Heart left ventricle (tissue), 13 donors: ENCODE measurements at regions not wholly inside any gene's neighbourhood (a gene's known extent, or its start where the extent isn't known, plus 50 kb on each side); places are given as distances from the start of the nearest gene placed in this dataset.

Source experiments
- CTCF ChIP-seq, 12 donors: fragments of 200-600 bp; sonication (generic) in 4 of 12; IDR thresholded peaks; one replicate each; pipeline versions ENCODE4 v1.5.0 to v1.8.0; 2018 to 2022; ENCODE audit warnings: antibody characterized with exemption in 12 of 12, mild to moderate bottlenecking in 5 of 12
- POLR2A ChIP-seq, 2 donors: fragments of 450-650 bp; IDR thresholded peaks; one replicate each; pipeline ENCODE4 v1.6.1; 2017; ENCODE audit warnings: antibody characterized with exemption in 2 of 2, mild to moderate bottlenecking in 2 of 2, moderate library complexity in 2 of 2
- donor health status: ischemic (EF 13 %, LVEDD 7.1; RV severe dilation, severe dysfunction).
- donor health status: DM: no; HTN: yes; CAD: no.
- donor health status: DM: no; HTN: no; CAD: no.
- donor health status: ischemic (EF 25% LVEDD 6.9; RV normal size, moderate dysfunction).
- donor health status: ischemic (EF 25% LVEDD 5.7; RV mildly dilated, moderate dysfunction).
- donor health status: ischemic (EF 35%, LVEDD 5.7; RV mildly dilated, moderate dysfunction).
- donor health status: nonischemic (EF 11% LVEDD 7.7; RV severe dilation, severe dysfunction).
- donor health status: DM: yes; HTN: yes; CAD: no.
- donor health status: PGD.
- donor health status: ischemic (EF 29% LVEDD 5.4; RV normal size, mild dysfunction).
- donor health status: nonischemic (EF 23%, LVEDD 6.1; RV moderate dilation, normal function).

GRCh38 chr5:17976404-17976803 is 342.1 kb downstream of the TAF11L14 start:
- TF ChIP-seq CTCF (IDR thresholded peaks at IDR 0.05), result no peak
- TF ChIP-seq POLR2A (IDR thresholded peaks at IDR 0.05), result no peak
